Neural cell (in vitro differentiated cells): ENCODE measurements at regions not wholly inside any gene's neighbourhood (a gene's known extent, or its start where the extent isn't known, plus 50 kb on each side); places are given as distances from the start of the nearest gene placed in this dataset.

ENCODE experiments used
- H2AFZ ChIP-seq: fragments of 200-600, 300-800 bp; sonication (generic), shearing (Covaris generic); 2 replicates; pipeline ENCODE4 v1.6.0; 2014; ENCODE audit warnings: low read depth, mild to moderate bottlenecking, antibody characterized with exemption, low read length, moderate library complexity
- H3F3A ChIP-seq: fragments of 200-600 bp; shearing (Covaris generic); 2 replicates; pipeline ENCODE4 v1.6.1; 2016; ENCODE audit warnings: mild to moderate bottlenecking, moderate library complexity, mixed read lengths, antibody characterized with exemption, low read length; ENCODE audit not compliant: insufficient read depth, poor library complexity, severe bottlenecking
- H3K27ac ChIP-seq: fragments of 200-600, 300-800 bp; sonication (generic), shearing (Covaris generic); 2 replicates; pipeline ENCODE4 v1.5.1; 2014; ENCODE audit warnings: mild to moderate bottlenecking, low read length, moderate library complexity
- H3K27me3 ChIP-seq: fragments of 300-800, 200-600 bp; sonication (generic), shearing (Covaris generic); 2 replicates; pipeline ENCODE4 v1.6.0; 2014; ENCODE audit warnings: mild to moderate bottlenecking, low read depth, low read length, moderate library complexity; ENCODE audit not compliant: insufficient read depth
- H3K36me3 ChIP-seq: fragments of 300-800, 200-600 bp; sonication (generic), shearing (Covaris generic); 2 replicates; pipeline ENCODE4 v1.5.1; 2014; ENCODE audit warnings: mild to moderate bottlenecking, antibody characterized with exemption, low read length, moderate library complexity; ENCODE audit not compliant: insufficient read depth
- H3K4me2 ChIP-seq: fragments of 300-800, 200-600 bp; sonication (generic), shearing (Covaris generic); 2 replicates; pipeline ENCODE4 v1.6.0; 2014; ENCODE audit warnings: mild to moderate bottlenecking, low read length
- H3K4me3 ChIP-seq: fragments of 300-800, 200-600 bp; sonication (generic), shearing (Covaris generic); 2 replicates; pipeline ENCODE4 v1.5.1; 2014; ENCODE audit warnings: mild to moderate bottlenecking, low read length, moderate library complexity
- H3K79me2 ChIP-seq: fragments of 200-600 bp; shearing (Covaris generic); replicated peaks from 2 replicates; pipeline ENCODE4 v1.6.0; 2014; ENCODE audit warnings: mild to moderate bottlenecking, low read length, moderate library complexity; ENCODE audit not compliant: insufficient read depth
- H3K9ac ChIP-seq: fragments of 300-800, 200-600 bp; sonication (generic), shearing (Covaris generic); 2 replicates; pipeline ENCODE4 v1.6.1; 2016; ENCODE audit warnings: mild to moderate bottlenecking, low read length, mixed read lengths
- H3K9me2 ChIP-seq: fragments of 200-600 bp; shearing (Covaris generic); 2 replicates; pipeline ENCODE4 v1.6.1; 2016; ENCODE audit warnings: mild to moderate bottlenecking, low read length, mixed read lengths; ENCODE audit not compliant: insufficient read depth
- H3K9me3 ChIP-seq: fragments of 200-600, 300-800 bp; sonication (generic), shearing (Covaris generic); 2 replicates; pipeline ENCODE4 v1.6.1; 2016; ENCODE audit warnings: mild to moderate bottlenecking, mixed run types, low read length, moderate library complexity, mixed read lengths
- H4K20me1 ChIP-seq: fragments of 200-600 bp; shearing (Covaris generic); 2 replicates; pipeline ENCODE4 v1.6.1; 2016; ENCODE audit warnings: mild to moderate bottlenecking, mixed run types; ENCODE audit not compliant: insufficient read depth
- EP300 ChIP-seq: fragments of 450-650 bp; conservative IDR thresholded peaks from 2 replicates; pipeline ENCODE4 v1.6.1; 2014; ENCODE audit warnings: antibody characterized with exemption, mild to moderate bottlenecking, moderate library complexity; ENCODE audit not compliant: poor library complexity, severe bottlenecking
- EZH2 ChIP-seq: fragments of 200-600, 300-800 bp; shearing (Covaris generic), sonication (generic); IDR thresholded peaks from 2 replicates; pipeline ENCODE4 v1.6.1; 2014; ENCODE audit warnings: antibody characterized with exemption, low read length, borderline replicate concordance, mild to moderate bottlenecking; ENCODE audit not compliant: insufficient read depth, poor library complexity, severe bottlenecking
- MXI1 ChIP-seq: fragments of 450-650 bp; conservative IDR thresholded peaks from 2 replicates; pipeline ENCODE4 v1.6.1; 2014; ENCODE audit warnings: antibody characterized with exemption, mild to moderate bottlenecking; ENCODE audit not compliant: poor library complexity, severe bottlenecking
- POLR2AphosphoS5 ChIP-seq: IDR thresholded peaks from 2 replicates; pipeline ENCODE4 v1.6.1; 2012
- RAD21 ChIP-seq: fragments of 450-650 bp; conservative IDR thresholded peaks from 2 replicates; pipeline ENCODE4 v1.6.1; 2014; ENCODE audit warnings: antibody characterized with exemption, mild to moderate bottlenecking, moderate library complexity
- REST ChIP-seq: IDR thresholded peaks from 2 replicates; pipeline ENCODE4 v1.6.1; 2012; ENCODE audit warnings: borderline replicate concordance
- SMC3 ChIP-seq: fragments of 450-650 bp; conservative IDR thresholded peaks from 2 replicates; pipeline ENCODE4 v1.6.1; 2014; ENCODE audit warnings: antibody characterized with exemption, mild to moderate bottlenecking, moderate library complexity; ENCODE audit not compliant: poor library complexity
- TAF1 ChIP-seq: IDR thresholded peaks from 2 replicates; pipeline ENCODE4 v1.6.1; 2012; ENCODE audit warnings: low read depth
- TF ChIP-seq, protein P1 (sequence below): fragments of 450-650 bp; IDR thresholded peaks from 2 replicates; pipeline ENCODE4 v1.5.1; 2014; ENCODE audit warnings: antibody characterized with exemption, mild to moderate bottlenecking, moderate library complexity; ENCODE audit not compliant: poor library complexity, severe bottlenecking

DNA sequence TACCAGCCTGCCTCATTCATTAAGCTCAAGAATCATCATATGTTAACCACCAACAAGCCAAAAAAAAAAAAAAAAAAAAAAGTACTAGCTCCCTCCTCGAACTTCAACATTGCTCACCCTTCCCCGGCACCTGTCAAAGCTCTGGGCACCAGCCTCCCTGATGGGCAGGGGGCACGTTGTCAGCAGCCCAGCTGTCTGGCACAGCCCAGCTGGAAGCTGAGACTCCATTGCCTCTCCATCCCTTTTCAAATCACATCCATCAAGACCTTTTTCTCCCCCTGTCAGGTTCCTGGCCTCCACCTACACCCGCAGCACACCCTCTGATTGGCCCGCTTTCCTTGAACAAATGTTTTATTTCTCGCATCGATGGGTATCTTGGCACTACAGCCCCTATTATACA, 913.3 kb upstream of the AUTS2 start:
- Histone ChIP-seq H4K20me1 (no peaks in the 10 kb centered on the region), H3K9me2 (no peaks in the 10 kb centered on the region), H3K9me3 (no peaks in the 10 kb centered on the region), H3F3A (no peaks in the 10 kb centered on the region), H3K4me3 (no peak overlapping the region), H3K9ac (no peak overlapping the region), H3K36me3 (no peaks in the 10 kb centered on the region), H3K4me2 (no peak overlapping the region), H2AFZ (no peak overlapping the region), H3K79me2 (no peaks in the 10 kb centered on the region), H3K27ac (no peak overlapping the region), H3K27me3 (no peaks in the 10 kb centered on the region)
- TF ChIP-seq, protein P1, sequence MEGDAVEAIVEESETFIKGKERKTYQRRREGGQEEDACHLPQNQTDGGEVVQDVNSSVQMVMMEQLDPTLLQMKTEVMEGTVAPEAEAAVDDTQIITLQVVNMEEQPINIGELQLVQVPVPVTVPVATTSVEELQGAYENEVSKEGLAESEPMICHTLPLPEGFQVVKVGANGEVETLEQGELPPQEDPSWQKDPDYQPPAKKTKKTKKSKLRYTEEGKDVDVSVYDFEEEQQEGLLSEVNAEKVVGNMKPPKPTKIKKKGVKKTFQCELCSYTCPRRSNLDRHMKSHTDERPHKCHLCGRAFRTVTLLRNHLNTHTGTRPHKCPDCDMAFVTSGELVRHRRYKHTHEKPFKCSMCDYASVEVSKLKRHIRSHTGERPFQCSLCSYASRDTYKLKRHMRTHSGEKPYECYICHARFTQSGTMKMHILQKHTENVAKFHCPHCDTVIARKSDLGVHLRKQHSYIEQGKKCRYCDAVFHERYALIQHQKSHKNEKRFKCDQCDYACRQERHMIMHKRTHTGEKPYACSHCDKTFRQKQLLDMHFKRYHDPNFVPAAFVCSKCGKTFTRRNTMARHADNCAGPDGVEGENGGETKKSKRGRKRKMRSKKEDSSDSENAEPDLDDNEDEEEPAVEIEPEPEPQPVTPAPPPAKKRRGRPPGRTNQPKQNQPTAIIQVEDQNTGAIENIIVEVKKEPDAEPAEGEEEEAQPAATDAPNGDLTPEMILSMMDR, result no peak
- TF ChIP-seq POLR2AphosphoS5 (no peak), TAF1 (no peak), SMC3 (no peak), REST (no peak), RAD21 (no peak), EZH2 (no peak), MXI1 (no peak), EP300 (no peak)

- H2AFZ ChIP-seq, result no peak overlapping the region
Observed at GRCh38 chr7:68688416-68689086, 909.7 kb upstream of the AUTS2 start.

More at GRCh38 chr7:68688416-68689086, 909.7 kb upstream of the AUTS2 start:
- Histone ChIP-seq H3K9me2 (no peaks in the 10 kb centered on the region), H3K9me3 (no peaks in the 10 kb centered on the region), H3K4me2 (no peak overlapping the region), H3K79me2 (no peaks in the 10 kb centered on the region), H3K27ac (no peak overlapping the region), H3K36me3 (no peaks in the 10 kb centered on the region), H4K20me1 (no peaks in the 10 kb centered on the region), H3K9ac (no peak overlapping the region), H3K4me3 (no peak overlapping the region), H3F3A (no peaks in the 10 kb centered on the region), H3K27me3 (no peaks in the 10 kb centered on the region)
- TF ChIP-seq REST (no peak), SMC3 (no peak), EP300 (no peak), POLR2AphosphoS5 (peak; percentile 42)
- TF ChIP-seq, protein P1, result no peak
